ENCODE measurements at regions not wholly inside any gene's neighbourhood (a gene's known extent, or its start where the extent isn't known, plus 50 kb on each side); places are given as distances from the start of the nearest gene placed in this dataset.

GRCh38 chr1:87242445-87243185 is 86.1 kb upstream of the LMO4 start:
- H3K4me3 ChIP-seq (replicated peaks; ENCODE audit: low read depth, low read length): no peak overlapping the region
- TF ChIP-seq CTCF (IDR thresholded peaks at IDR 0.05; ENCODE audit: insufficient read depth, low read length, poor library complexity, severe bottlenecking): no peak
- peaks cover 1% of the 10 kb centered on the region; the same call in 1 of the 2 replicates for H3K27me3 ChIP-seq (replicated peaks; ENCODE audit: control insufficient read depth, insufficient read depth, low read length)
- H3K36me3 ChIP-seq (ENCODE audit: control insufficient read depth, insufficient read depth, low read length): no peaks in the 10 kb centered on the region
- no peak for DNase-seq (ENCODE audit: extremely low read depth, insufficient read length)

- H3K36me3 ChIP-seq (ENCODE audit: control insufficient read depth, insufficient read depth, low read length): no peaks in the 10 kb centered on the region
- no peak overlapping the region for H3K4me3 ChIP-seq (replicated peaks; ENCODE audit: low read depth, low read length)
- no peak for TF ChIP-seq CTCF (IDR thresholded peaks at IDR 0.05; ENCODE audit: insufficient read depth, low read length, poor library complexity, severe bottlenecking)
- no peak for DNase-seq (ENCODE audit: extremely low read depth, insufficient read length)
- no peaks in the 10 kb centered on the region for H3K27me3 ChIP-seq (replicated peaks; ENCODE audit: control insufficient read depth, insufficient read depth, low read length)
These were observed 85.1 kb upstream of the LMO4 start for GRCh38 chr1:87243573-87243972.

- DNase-seq (ENCODE audit: extremely low read depth, insufficient read length): no peak
- TF ChIP-seq CTCF (IDR thresholded peaks at IDR 0.05; ENCODE audit: insufficient read depth, low read length, poor library complexity, severe bottlenecking): no peak
- no peaks in the 10 kb centered on the region for H3K36me3 ChIP-seq (ENCODE audit: control insufficient read depth, insufficient read depth, low read length)
These were observed 82.2 kb upstream of the LMO4 start for GRCh38 chr1:87246436-87246835.

GRCh38 chr1:87249803-87250202 is 78.9 kb upstream of the LMO4 start:
- H3K36me3 ChIP-seq (ENCODE audit: control insufficient read depth, insufficient read depth, low read length): no peaks in the 10 kb centered on the region; the same call in 1 of the 2 replicates
- no peak overlapping the region for H3K4me3 ChIP-seq (replicated peaks; ENCODE audit: low read depth, low read length)
- H3K27me3 ChIP-seq (replicated peaks; ENCODE audit: control insufficient read depth, insufficient read depth, low read length): no peaks in the 10 kb centered on the region
- TF ChIP-seq CTCF (IDR thresholded peaks at IDR 0.05; ENCODE audit: insufficient read depth, low read length, poor library complexity, severe bottlenecking): no peak
- DNase-seq (ENCODE audit: extremely low read depth, insufficient read length): no peak

More at GRCh38 chr1:87246436-87246835, 82.2 kb upstream of the LMO4 start:
- no peak overlapping the region for H3K4me3 ChIP-seq (replicated peaks; ENCODE audit: low read depth, low read length)
- no peaks in the 10 kb centered on the region for H3K27me3 ChIP-seq (replicated peaks; ENCODE audit: control insufficient read depth, insufficient read depth, low read length)

- DNase-seq (ENCODE audit: extremely low read depth, insufficient read length): no peak
- Histone ChIP-seq H3K27me3 (replicated peaks; ENCODE audit: control insufficient read depth, insufficient read depth, low read length) (no peaks in the 10 kb centered on the region), H3K36me3 (ENCODE audit: control insufficient read depth, insufficient read depth, low read length) (no peaks in the 10 kb centered on the region; the same call in 1 of the 2 replicates), H3K4me3 (replicated peaks; ENCODE audit: low read depth, low read length) (no peak overlapping the region)
- no peak for TF ChIP-seq CTCF (IDR thresholded peaks at IDR 0.05; ENCODE audit: insufficient read depth, low read length, poor library complexity, severe bottlenecking)
These were observed 78.3 kb upstream of the LMO4 start for GRCh38 chr1:87250336-87250735.

Measured in GM06990 (cell line).